ENCODE measurements at regions not wholly inside any gene's neighbourhood (a gene's known extent, or its start where the extent isn't known, plus 50 kb on each side); places are given as distances from the start of the nearest gene placed in this dataset.

DNA sequence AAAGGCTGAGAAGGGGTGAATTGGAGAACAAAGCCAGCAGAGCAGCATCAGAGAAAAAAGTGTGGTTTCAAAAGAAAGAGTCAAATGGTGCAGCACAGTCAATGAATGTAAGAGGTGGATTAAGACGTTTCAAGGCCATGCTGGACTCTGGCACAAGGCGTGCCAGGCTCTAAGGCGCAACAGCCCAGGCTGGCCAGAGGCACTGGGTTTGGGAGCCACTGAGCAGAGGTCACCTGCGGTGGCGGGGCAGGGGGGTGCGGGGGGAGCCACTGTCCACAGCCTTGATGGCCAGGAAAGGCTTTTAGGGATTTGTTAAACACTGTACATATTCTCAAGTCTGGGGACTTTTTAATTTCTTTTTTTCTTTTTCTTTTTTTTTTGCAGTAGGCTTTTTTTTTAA is 222.5 kb upstream of the FAT1 start:
- H3K4me3 ChIP-seq (ENCODE audit: low read depth, low read length): no peak overlapping the region
- TF ChIP-seq ZBTB8A (tag by site-specific recombination; IDR thresholded peaks at IDR 0.05): no peak
- TF ChIP-seq, protein P1, sequence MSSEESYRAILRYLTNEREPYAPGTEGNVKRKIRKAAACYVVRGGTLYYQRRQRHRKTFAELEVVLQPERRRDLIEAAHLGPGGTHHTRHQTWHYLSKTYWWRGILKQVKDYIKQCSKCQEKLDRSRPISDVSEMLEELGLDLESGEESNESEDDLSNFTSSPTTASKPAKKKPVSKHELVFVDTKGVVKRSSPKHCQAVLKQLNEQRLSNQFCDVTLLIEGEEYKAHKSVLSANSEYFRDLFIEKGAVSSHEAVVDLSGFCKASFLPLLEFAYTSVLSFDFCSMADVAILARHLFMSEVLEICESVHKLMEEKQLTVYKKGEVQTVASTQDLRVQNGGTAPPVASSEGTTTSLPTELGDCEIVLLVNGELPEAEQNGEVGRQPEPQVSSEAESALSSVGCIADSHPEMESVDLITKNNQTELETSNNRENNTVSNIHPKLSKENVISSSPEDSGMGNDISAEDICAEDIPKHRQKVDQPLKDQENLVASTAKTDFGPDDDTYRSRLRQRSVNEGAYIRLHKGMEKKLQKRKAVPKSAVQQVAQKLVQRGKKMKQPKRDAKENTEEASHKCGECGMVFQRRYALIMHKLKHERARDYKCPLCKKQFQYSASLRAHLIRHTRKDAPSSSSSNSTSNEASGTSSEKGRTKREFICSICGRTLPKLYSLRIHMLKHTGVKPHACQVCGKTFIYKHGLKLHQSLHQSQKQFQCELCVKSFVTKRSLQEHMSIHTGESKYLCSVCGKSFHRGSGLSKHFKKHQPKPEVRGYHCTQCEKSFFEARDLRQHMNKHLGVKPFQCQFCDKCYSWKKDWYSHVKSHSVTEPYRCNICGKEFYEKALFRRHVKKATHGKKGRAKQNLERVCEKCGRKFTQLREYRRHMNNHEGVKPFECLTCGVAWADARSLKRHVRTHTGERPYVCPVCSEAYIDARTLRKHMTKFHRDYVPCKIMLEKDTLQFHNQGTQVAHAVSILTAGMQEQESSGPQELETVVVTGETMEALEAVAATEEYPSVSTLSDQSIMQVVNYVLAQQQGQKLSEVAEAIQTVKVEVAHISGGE (tag by site-specific recombination; conservative IDR thresholded peaks at IDR 0.05; ENCODE audit: low read depth): no peak
- TF ChIP-seq, protein P2, sequence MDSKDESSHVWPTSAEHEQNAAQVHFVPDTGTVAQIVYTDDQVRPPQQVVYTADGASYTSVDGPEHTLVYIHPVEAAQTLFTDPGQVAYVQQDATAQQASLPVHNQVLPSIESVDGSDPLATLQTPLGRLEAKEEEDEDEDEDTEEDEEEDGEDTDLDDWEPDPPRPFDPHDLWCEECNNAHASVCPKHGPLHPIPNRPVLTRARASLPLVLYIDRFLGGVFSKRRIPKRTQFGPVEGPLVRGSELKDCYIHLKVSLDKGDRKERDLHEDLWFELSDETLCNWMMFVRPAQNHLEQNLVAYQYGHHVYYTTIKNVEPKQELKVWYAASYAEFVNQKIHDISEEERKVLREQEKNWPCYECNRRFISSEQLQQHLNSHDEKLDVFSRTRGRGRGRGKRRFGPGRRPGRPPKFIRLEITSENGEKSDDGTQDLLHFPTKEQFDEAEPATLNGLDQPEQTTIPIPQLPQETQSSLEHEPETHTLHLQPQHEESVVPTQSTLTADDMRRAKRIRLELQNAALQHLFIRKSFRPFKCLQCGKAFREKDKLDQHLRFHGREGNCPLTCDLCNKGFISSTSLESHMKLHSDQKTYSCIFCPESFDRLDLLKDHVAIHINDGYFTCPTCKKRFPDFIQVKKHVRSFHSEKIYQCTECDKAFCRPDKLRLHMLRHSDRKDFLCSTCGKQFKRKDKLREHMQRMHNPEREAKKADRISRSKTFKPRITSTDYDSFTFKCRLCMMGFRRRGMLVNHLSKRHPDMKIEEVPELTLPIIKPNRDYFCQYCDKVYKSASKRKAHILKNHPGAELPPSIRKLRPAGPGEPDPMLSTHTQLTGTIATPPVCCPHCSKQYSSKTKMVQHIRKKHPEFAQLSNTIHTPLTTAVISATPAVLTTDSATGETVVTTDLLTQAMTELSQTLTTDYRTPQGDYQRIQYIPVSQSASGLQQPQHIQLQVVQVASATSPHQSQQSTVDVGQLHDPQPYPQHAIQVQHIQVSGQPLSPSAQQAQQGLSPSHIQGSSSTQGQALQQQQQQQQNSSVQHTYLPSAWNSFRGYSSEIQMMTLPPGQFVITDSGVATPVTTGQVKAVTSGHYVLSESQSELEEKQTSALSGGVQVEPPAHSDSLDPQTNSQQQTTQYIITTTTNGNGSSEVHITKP (tag by site-specific recombination; IDR thresholded peaks at IDR 0.05): no peak
- no peak for TF ChIP-seq ZNF366 (tag by site-specific recombination; conservative IDR thresholded peaks at IDR 0.05)
- TF ChIP-seq SALL2 (tag by site-specific recombination; IDR thresholded peaks at IDR 0.05; ENCODE audit: borderline replicate concordance): no peak
- TF ChIP-seq KLF1 (tag by site-specific recombination; IDR thresholded peaks at IDR 0.05): no peak
- no peak for TF ChIP-seq ZNF302 (tag by site-specific recombination; IDR thresholded peaks at IDR 0.05; ENCODE audit: low read depth)
- TF ChIP-seq SCRT1 (tag by site-specific recombination; IDR thresholded peaks at IDR 0.05; ENCODE audit: borderline replicate concordance): no peak
- TF ChIP-seq, protein P3, sequence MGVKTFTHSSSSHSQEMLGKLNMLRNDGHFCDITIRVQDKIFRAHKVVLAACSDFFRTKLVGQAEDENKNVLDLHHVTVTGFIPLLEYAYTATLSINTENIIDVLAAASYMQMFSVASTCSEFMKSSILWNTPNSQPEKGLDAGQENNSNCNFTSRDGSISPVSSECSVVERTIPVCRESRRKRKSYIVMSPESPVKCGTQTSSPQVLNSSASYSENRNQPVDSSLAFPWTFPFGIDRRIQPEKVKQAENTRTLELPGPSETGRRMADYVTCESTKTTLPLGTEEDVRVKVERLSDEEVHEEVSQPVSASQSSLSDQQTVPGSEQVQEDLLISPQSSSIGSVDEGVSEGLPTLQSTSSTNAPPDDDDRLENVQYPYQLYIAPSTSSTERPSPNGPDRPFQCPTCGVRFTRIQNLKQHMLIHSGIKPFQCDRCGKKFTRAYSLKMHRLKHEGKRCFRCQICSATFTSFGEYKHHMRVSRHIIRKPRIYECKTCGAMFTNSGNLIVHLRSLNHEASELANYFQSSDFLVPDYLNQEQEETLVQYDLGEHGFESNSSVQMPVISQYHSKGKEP (tag by site-specific recombination; IDR thresholded peaks at IDR 0.05): no peak
- TF ChIP-seq YY1 (tag by site-specific recombination; IDR thresholded peaks at IDR 0.05): no peak
- no peak for TF ChIP-seq BCL11B (tag by site-specific recombination; IDR thresholded peaks at IDR 0.05; ENCODE audit: low read depth)
- no peak for TF ChIP-seq ZNF548 (tag by site-specific recombination; IDR thresholded peaks at IDR 0.05)
- TF ChIP-seq ZNF37A (tag by site-specific recombination; IDR thresholded peaks at IDR 0.05): no peak
- no peak for TF ChIP-seq ZNF561 (tag by site-specific recombination; IDR thresholded peaks at IDR 0.05; ENCODE audit: borderline replicate concordance)
- TF ChIP-seq ZNF121 (tag by site-specific recombination; IDR thresholded peaks at IDR 0.05): no peak
- TF ChIP-seq PRDM1 (tag by site-specific recombination; IDR thresholded peaks at IDR 0.05): no peak
- TF ChIP-seq KLF8 (tag by site-specific recombination; IDR thresholded peaks at IDR 0.05): no peak
- POLR2A ChIA-PET: no interaction called here
- CTCF ChIA-PET: no interaction called here
- no peak overlapping the region for H3K27ac ChIP-seq (ENCODE audit: extremely low read depth, low read depth, low read length)
- no peaks in the 10 kb centered on the region for H3K4me1 ChIP-seq (ENCODE audit: control insufficient read depth, insufficient read depth, low read length)
- no peaks in the 10 kb centered on the region for H3K9me3 ChIP-seq (ENCODE audit: control insufficient read depth, insufficient read depth, low read depth, low read length)
- no peaks in the 10 kb centered on the region for H3K36me3 ChIP-seq (ENCODE audit: control insufficient read depth in 2 of 2, insufficient read depth in 1 of 2, low read length in 2 of 2)

DNA sequence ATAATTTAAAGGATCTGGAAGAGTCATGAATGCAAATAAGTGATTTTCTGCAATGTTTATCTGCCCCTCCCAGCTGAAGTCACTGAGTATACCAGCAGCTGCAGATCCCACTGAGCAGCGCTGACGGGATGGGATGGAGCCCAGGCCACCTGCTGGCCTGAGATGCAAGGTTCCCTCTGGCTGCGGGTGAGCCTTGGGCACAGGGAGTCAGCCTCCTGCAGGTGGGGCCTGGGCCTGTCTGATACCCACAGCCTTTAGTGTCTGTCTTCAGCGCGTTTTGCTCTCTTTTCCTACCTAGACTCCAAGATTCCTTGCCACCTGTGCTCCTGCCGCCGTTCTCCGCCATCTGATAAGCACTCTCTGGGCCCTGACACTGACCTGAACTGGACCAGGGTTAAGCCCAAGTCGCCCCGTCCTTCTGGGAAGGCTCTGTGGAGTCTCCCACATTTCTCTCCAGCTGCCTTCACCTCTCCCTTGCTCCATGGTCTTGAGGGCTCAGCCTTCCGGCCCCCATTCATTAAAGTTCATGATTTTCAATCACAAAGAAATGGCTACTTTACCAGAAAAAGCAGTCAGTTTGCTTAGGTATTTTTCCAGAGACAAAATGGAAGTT is 223.1 kb upstream of the FAT1 start:
- Histone ChIP-seq H3K9me3 (ENCODE audit: control insufficient read depth, insufficient read depth, low read depth, low read length) (no peaks in the 10 kb centered on the region), H3K27ac (ENCODE audit: extremely low read depth, low read depth, low read length) (no peak overlapping the region), H3K4me1 (ENCODE audit: control insufficient read depth, insufficient read depth, low read length) (no peaks in the 10 kb centered on the region), H3K36me3 (ENCODE audit: control insufficient read depth in 2 of 2, insufficient read depth in 1 of 2, low read length in 2 of 2) (no peaks in the 10 kb centered on the region), H3K4me3 (ENCODE audit: low read depth, low read length) (no peak overlapping the region)
- CTCF ChIA-PET: interaction anchor here (0.7 kb wide), 1 partner anchor 13 kb away, joined by 4 read pairs; no protein-coding TSS in a partner anchor
- POLR2A ChIA-PET: no interaction called here
- TF ChIP-seq ZNF623 (tag by site-specific recombination; IDR thresholded peaks at IDR 0.05) (no peak), ZNF19 (tag by site-specific recombination; IDR thresholded peaks at IDR 0.05; ENCODE audit: low read depth) (no peak), ZNF10 (tag by site-specific recombination; IDR thresholded peaks at IDR 0.05) (no peak), ZBTB8A (tag by site-specific recombination; IDR thresholded peaks at IDR 0.05) (no peak), ZBTB7A (tag by site-specific recombination; IDR thresholded peaks at IDR 0.05; ENCODE audit: low read depth) (no peak), ZNF707 (tag by site-specific recombination; IDR thresholded peaks at IDR 0.05) (no peak), ZNF175 (tag by site-specific recombination; IDR thresholded peaks at IDR 0.05) (no peak), ZNF433 (tag by site-specific recombination; IDR thresholded peaks at IDR 0.05; ENCODE audit: low read depth) (no peak), ZNF624 (tag by site-specific recombination; IDR thresholded peaks at IDR 0.05) (no peak), ZIC2 (tag by site-specific recombination; IDR thresholded peaks at IDR 0.05) (peak; percentile 84)
- TF ChIP-seq, protein P4, sequence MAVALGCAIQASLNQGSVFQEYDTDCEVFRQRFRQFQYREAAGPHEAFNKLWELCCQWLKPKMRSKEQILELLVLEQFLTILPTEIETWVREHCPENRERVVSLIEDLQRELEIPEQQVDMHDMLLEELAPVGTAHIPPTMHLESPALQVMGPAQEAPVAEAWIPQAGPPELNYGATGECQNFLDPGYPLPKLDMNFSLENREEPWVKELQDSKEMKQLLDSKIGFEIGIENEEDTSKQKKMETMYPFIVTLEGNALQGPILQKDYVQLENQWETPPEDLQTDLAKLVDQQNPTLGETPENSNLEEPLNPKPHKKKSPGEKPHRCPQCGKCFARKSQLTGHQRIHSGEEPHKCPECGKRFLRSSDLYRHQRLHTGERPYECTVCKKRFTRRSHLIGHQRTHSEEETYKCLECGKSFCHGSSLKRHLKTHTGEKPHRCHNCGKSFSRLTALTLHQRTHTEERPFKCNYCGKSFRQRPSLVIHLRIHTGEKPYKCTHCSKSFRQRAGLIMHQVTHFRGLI (tag by site-specific recombination; IDR thresholded peaks at IDR 0.05): no peak

Data from HEK293 (cell line).